DND-41 (cell line): ENCODE measurements at regions not wholly inside any gene's neighbourhood (a gene's known extent, or its start where the extent isn't known, plus 50 kb on each side); places are given as distances from the start of the nearest gene placed in this dataset.

ENCODE experiments used
- ATAC-seq: fragments of 200-7000 bp; cut with Tn5 transposase; 3 replicates; pipeline ENCODE4 v1.9.1; 2021; ENCODE audit warnings: low read depth; ENCODE audit not compliant: insufficient read depth
- DNase-seq: peaks from one replicate; pipeline ENCODE4 v3.0.0-alpha.2; 2020
- H2AFZ ChIP-seq: 2 replicates; pipeline ENCODE4 v1.6.0; 2012; ENCODE audit warnings: low read depth, low read length
- H3K27ac ChIP-seq: 2 replicates; pipeline ENCODE4 v1.5.1; 2012; ENCODE audit warnings: low read length, inconsistent platforms
- H3K27me3 ChIP-seq: fragments of 200-600 bp; sonication (generic); 2 replicates; pipeline ENCODE4 v1.6.0; 2012; ENCODE audit warnings: low read length, mild to moderate bottlenecking, inconsistent platforms; ENCODE audit not compliant: insufficient read depth, poor library complexity
- H3K36me3 ChIP-seq: 2 replicates; pipeline ENCODE4 v1.5.1; 2012; ENCODE audit warnings: low read length, inconsistent platforms; ENCODE audit not compliant: insufficient read depth
- H3K4me1 ChIP-seq: 2 replicates; pipeline ENCODE4 v1.5.1; 2012; ENCODE audit warnings: mild to moderate bottlenecking, low read length; ENCODE audit not compliant: insufficient read depth
- H3K4me2 ChIP-seq: 2 replicates; pipeline ENCODE4 v1.6.0; 2012; ENCODE audit warnings: mild to moderate bottlenecking, moderate library complexity, low read length, inconsistent platforms; ENCODE audit not compliant: insufficient read depth
- H3K4me3 ChIP-seq, 2 experiments: fragments of 200-600 bp in 1 of 2; shearing (Covaris generic) in 1 of 2; 2 replicates each; pipeline ENCODE4 v1.5.1; 2012 to 2016; ENCODE audit warnings: inconsistent platforms in 2 of 2, low read length in 2 of 2, mild to moderate bottlenecking in 2 of 2, low read depth in 1 of 2, moderate library complexity in 1 of 2
- H3K79me2 ChIP-seq: 2 replicates; pipeline ENCODE4 v1.6.0; 2012; ENCODE audit warnings: low read length, inconsistent platforms; ENCODE audit not compliant: insufficient read depth
- H3K9ac ChIP-seq: 2 replicates; pipeline ENCODE4 v1.6.0; 2012; ENCODE audit warnings: low read depth, mild to moderate bottlenecking, inconsistent platforms, low read length, moderate library complexity
- H3K9me3 ChIP-seq: 2 replicates; pipeline ENCODE4 v1.5.1; 2012; ENCODE audit warnings: low read length, moderate library complexity, mild to moderate bottlenecking, inconsistent platforms; ENCODE audit not compliant: insufficient read depth, severe bottlenecking
- H4K20me1 ChIP-seq: 2 replicates; pipeline ENCODE4 v1.6.0; 2012; ENCODE audit warnings: low read length; ENCODE audit not compliant: insufficient read depth
- CTCF ChIP-seq: IDR thresholded peaks from 2 replicates; pipeline ENCODE4 v1.5.1; 2012; ENCODE audit warnings: borderline replicate concordance, low read length, moderate library complexity, mild to moderate bottlenecking; ENCODE audit not compliant: poor library complexity, severe bottlenecking; ENCODE audit errors: extremely low read depth
- EZH2 ChIP-seq: IDR thresholded peaks from 3 replicates; pipeline ENCODE4 v1.6.1; 2012; ENCODE audit warnings: borderline replicate concordance, low read depth, mild to moderate bottlenecking, moderate library complexity, low read length, inconsistent platforms; ENCODE audit not compliant: severe bottlenecking

GRCh38 chr13:80504453-80504852, 163.5 kb upstream of the SPRY2 start:
- no peaks in the 10 kb centered on the region for H3K27me3 ChIP-seq
- no peaks in the 10 kb centered on the region for H3K9me3 ChIP-seq
- no peak for TF ChIP-seq EZH2
- no peak for TF ChIP-seq CTCF
- no peak for DNase-seq
- no peak overlapping the region for H2AFZ ChIP-seq
- no peak overlapping the region for H3K4me2 ChIP-seq
- H3K9ac ChIP-seq: no peak overlapping the region
- H3K4me1 ChIP-seq: no peaks in the 10 kb centered on the region
- H3K4me3 ChIP-seq: no peak overlapping the region
- ATAC-seq: no peak
- H3K27ac ChIP-seq: no peak overlapping the region
- H3K79me2 ChIP-seq: no peaks in the 10 kb centered on the region
- no peaks in the 10 kb centered on the region for H4K20me1 ChIP-seq
- H3K36me3 ChIP-seq: no peaks in the 10 kb centered on the region

GRCh38 chr13:80502359-80502758, 161.4 kb upstream of the SPRY2 start:
- Histone ChIP-seq H3K36me3 (no peaks in the 10 kb centered on the region), H3K4me1 (no peaks in the 10 kb centered on the region), H3K27ac (no peak overlapping the region), H3K79me2 (no peaks in the 10 kb centered on the region), H2AFZ (no peak overlapping the region), H3K27me3 (no peaks in the 10 kb centered on the region), H3K9me3 (no peaks in the 10 kb centered on the region), H3K9ac (no peak overlapping the region), H3K4me2 (no peak overlapping the region), H4K20me1 (no peaks in the 10 kb centered on the region), H3K4me3 (no peak overlapping the region)
- ATAC-seq: no peak
- DNase-seq: no peak
- no peak for TF ChIP-seq EZH2
- no peak for TF ChIP-seq CTCF

GRCh38 chr13:80501556-80501955, 160.6 kb upstream of the SPRY2 start:
- Histone ChIP-seq H3K4me1 (no peaks in the 10 kb centered on the region), H3K9ac (no peak overlapping the region), H4K20me1 (no peaks in the 10 kb centered on the region), H3K9me3 (no peaks in the 10 kb centered on the region), H3K27ac (no peak overlapping the region), H3K36me3 (no peaks in the 10 kb centered on the region), H3K79me2 (no peaks in the 10 kb centered on the region), H3K27me3 (no peaks in the 10 kb centered on the region), H2AFZ (no peak overlapping the region), H3K4me2 (no peak overlapping the region), H3K4me3 (no peak overlapping the region)
- no peak for TF ChIP-seq CTCF
- TF ChIP-seq EZH2: no peak
- ATAC-seq: no peak
- DNase-seq: no peak
